ENCODE measurements at regions not wholly inside any gene's neighbourhood (a gene's known extent, or its start where the extent isn't known, plus 50 kb on each side); places are given as distances from the start of the nearest gene placed in this dataset.

GRCh38 chr10:113456741-113457140 is 96.1 kb upstream of the HABP2 start:
- TF ChIP-seq SMC3 (IDR thresholded peaks at IDR 0.05; ENCODE audit: low read depth, low read length) (no peak), CTCF (IDR thresholded peaks at IDR 0.05) (no peak), EP300 (IDR thresholded peaks at IDR 0.05; ENCODE audit: borderline replicate concordance in 1 of 2, low read depth in 1 of 2, low read length in 1 of 2) (no peak), REST (IDR thresholded peaks at IDR 0.05; ENCODE audit: low read depth, low read length) (no peak), GATA2 (CRISPR knock-in tag; IDR thresholded peaks at IDR 0.05) (no peak), FOSL2 (IDR thresholded peaks at IDR 0.05; ENCODE audit: borderline replicate concordance, low read depth) (no peak), POLR2AphosphoS5 (IDR thresholded peaks at IDR 0.05; ENCODE audit: low read depth, low read length) (no peak), ELF1 (IDR thresholded peaks at IDR 0.05) (no peak), JUND (IDR thresholded peaks at IDR 0.05) (no peak), TEAD4 (IDR thresholded peaks at IDR 0.05; ENCODE audit: borderline replicate concordance, insufficient read depth) (no peak), RXRA (IDR thresholded peaks at IDR 0.05; ENCODE audit: borderline replicate concordance, low read depth) (no peak), RFX5 (IDR thresholded peaks at IDR 0.05; ENCODE audit: low read length) (no peak), TCF12 (IDR thresholded peaks at IDR 0.05) (no peak)
